SJCRH30 (cell line): ENCODE measurements at regions not wholly inside any gene's neighbourhood (a gene's known extent, or its start where the extent isn't known, plus 50 kb on each side); places are given as distances from the start of the nearest gene placed in this dataset.

ENCODE experiments used
- DNase-seq, 2 experiments: peaks; one replicate each; pipeline ENCODE4 v3.0.0-alpha.2; 2015 to 2020
- H3K27ac ChIP-seq: fragments of 250-450 bp; sonication (Bioruptor Pico); 2 replicates; pipeline ENCODE4 v1.5.1; 2020; ENCODE audit warnings: mild to moderate bottlenecking, moderate library complexity
- H3K27me3 ChIP-seq: fragments of 250-450 bp; sonication (Bioruptor Pico); 2 replicates; pipeline ENCODE4 v1.5.1; 2020; ENCODE audit warnings: mild to moderate bottlenecking, moderate library complexity
- H3K36me3 ChIP-seq: fragments of 250-450 bp; sonication (Bioruptor Pico); 2 replicates; pipeline ENCODE4 v1.5.1; 2020; ENCODE audit warnings: mild to moderate bottlenecking, moderate library complexity
- H3K4me1 ChIP-seq: fragments of 250-450 bp; sonication (Bioruptor Pico); 2 replicates; pipeline ENCODE4 v1.5.1; 2020; ENCODE audit warnings: mild to moderate bottlenecking, moderate library complexity
- H3K4me3 ChIP-seq: fragments of 250-450 bp; sonication (Bioruptor Pico); 2 replicates; pipeline ENCODE4 v1.5.1; 2020; ENCODE audit warnings: mild to moderate bottlenecking, moderate library complexity
- H3K9me3 ChIP-seq: fragments of 250-450 bp; sonication (Bioruptor Pico); replicated peaks from 2 replicates; pipeline ENCODE4 v1.5.1; 2020; ENCODE audit warnings: mild to moderate bottlenecking, moderate library complexity

GRCh38 chr2:20139407-20140172, 85.3 kb downstream of the SDC1 start:
- Histone ChIP-seq H3K4me1 (peaks cover 9% of the 10 kb centered on the region), H3K4me3 (no peak overlapping the region), H3K36me3 (no peaks in the 10 kb centered on the region), H3K27me3 (no peaks in the 10 kb centered on the region), H3K9me3 (no peaks in the 10 kb centered on the region), H3K27ac (no peak overlapping the region)
- DNase-seq, result no peak

DNA sequence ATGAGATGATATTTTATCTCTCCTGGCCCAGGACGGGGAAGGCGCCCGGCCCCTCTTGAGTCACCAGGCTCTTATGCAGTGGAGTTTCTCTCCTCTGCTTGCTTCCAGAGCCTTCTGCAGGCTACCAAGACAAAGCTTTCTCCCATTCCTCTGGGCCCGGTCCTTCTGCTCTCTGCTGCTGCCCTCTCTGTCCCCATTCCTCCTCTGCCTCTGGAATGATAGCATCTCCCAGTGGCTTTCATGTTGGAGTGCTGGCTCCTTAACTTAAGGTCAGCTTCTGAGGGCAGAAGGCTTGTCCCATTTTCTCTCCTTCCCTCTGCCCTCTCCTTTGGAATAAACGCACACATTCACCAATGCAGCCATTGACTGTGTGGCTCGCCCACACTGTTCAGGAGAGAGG, 86.2 kb downstream of the SDC1 start:
- Histone ChIP-seq H3K27ac (no peak overlapping the region), H3K4me3 (no peak overlapping the region), H3K36me3 (no peaks in the 10 kb centered on the region), H3K27me3 (peaks cover 2% of the 10 kb centered on the region; the same call in 1 of the 2 replicates), H3K9me3 (no peaks in the 10 kb centered on the region), H3K4me1 (peaks cover 9% of the 10 kb centered on the region)
- DNase-seq, result no peak

DNA sequence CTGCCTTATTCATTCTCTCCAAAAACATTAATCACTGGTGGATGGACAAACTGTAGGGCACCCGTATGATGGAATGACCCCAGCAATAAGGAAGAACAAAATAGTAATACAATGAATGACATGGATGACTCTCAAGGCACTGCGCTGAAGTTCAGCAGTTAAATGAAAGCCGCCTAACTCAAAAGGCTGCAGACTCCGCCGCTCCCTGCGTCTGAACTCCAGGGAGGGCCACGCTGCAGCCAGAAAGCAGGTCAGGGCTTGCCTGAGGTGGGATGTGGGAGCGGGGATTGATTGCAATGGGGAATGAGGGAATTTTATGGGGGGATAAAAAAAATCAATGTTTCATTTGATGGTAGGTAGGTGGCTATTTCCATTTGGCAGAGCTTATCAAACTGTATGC, 86.5 kb upstream of the LAPTM4A start:
- H3K4me3 ChIP-seq, result no peak overlapping the region
- peaks cover 2% of the 10 kb centered on the region; the same call in 1 of the 2 replicates for H3K27me3 ChIP-seq
- peaks cover 9% of the 10 kb centered on the region for H3K4me1 ChIP-seq
- DNase-seq, result no peak
- H3K9me3 ChIP-seq, result no peaks in the 10 kb centered on the region
- H3K27ac ChIP-seq, result no peak overlapping the region
- H3K36me3 ChIP-seq, result no peaks in the 10 kb centered on the region

DNA sequence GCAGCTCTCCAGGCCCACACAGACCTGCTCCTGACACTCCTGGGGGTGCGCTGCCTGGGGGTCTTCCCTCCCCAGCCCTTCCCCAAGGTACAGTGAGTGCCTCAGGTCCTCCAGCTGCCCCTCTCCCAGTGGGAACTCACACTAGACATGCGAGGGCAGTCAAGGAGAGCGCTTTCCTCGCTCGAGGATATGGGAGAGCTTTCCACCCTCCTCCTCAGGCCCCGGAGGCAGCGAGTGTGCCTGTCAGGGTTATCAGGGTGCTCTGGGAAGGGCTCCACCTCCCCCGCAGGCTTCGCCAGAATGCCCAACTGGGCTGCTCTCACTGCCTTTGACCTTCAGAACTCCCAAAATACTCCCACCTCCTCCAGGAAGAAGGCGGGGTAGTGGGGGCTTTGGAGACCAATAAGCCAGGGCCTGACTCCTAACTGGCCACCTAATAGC, 85.7 kb upstream of the LAPTM4A start:
- no peaks in the 10 kb centered on the region for H3K9me3 ChIP-seq
- H3K27me3 ChIP-seq, result peaks cover 2% of the 10 kb centered on the region; the same call in 1 of the 2 replicates
- no peak for DNase-seq
- no peak overlapping the region for H3K27ac ChIP-seq
- peaks cover 6% of the 10 kb centered on the region for H3K4me1 ChIP-seq
- no peak overlapping the region for H3K4me3 ChIP-seq
- H3K36me3 ChIP-seq, result no peaks in the 10 kb centered on the region

- DNase-seq, result no peak
- Histone ChIP-seq H3K4me1 (peaks cover 11% of the 10 kb centered on the region), H3K4me3 (no peak overlapping the region), H3K27me3 (peaks cover 2% of the 10 kb centered on the region; the same call in 1 of the 2 replicates), H3K36me3 (no peaks in the 10 kb centered on the region), H3K9me3 (no peaks in the 10 kb centered on the region), H3K27ac (no peak overlapping the region)
Measured at GRCh38 chr2:20136149-20136548, 84.7 kb upstream of the LAPTM4A start.

DNA sequence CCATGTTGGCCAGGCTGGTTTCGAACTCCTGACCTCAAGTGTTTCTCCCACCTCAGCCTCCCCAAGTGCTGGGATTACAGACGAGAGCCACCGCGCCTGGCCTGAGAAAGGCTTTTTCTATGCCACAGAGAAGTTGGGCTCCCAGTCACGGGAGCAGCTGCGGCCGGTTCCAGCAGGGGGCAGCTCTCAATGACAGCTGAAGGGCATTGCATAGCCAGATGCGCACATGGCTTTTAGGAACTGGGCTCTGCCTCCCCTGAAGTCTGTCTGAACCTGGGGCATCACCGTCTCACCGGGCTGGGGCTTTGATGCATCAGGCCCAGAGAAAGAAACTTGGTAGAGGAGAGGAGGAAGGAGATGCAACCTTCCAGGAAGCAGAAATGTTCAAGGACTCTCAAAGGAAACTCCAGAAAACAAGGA, 84.2 kb upstream of the LAPTM4A start:
- peaks cover 2% of the 10 kb centered on the region; the same call in 1 of the 2 replicates for H3K27me3 ChIP-seq
- no peaks in the 10 kb centered on the region for H3K9me3 ChIP-seq
- H3K36me3 ChIP-seq, result no peaks in the 10 kb centered on the region
- no peak overlapping the region for H3K27ac ChIP-seq
- H3K4me3 ChIP-seq, result no peak overlapping the region
- peak; percentile 68 to 83 for DNase-seq
- peaks cover 13% of the 10 kb centered on the region for H3K4me1 ChIP-seq

- Histone ChIP-seq H3K27me3 (peaks cover 2% of the 10 kb centered on the region; the same call in 1 of the 2 replicates), H3K4me3 (no peak overlapping the region), H3K4me1 (peaks cover 13% of the 10 kb centered on the region), H3K36me3 (no peaks in the 10 kb centered on the region), H3K9me3 (no peaks in the 10 kb centered on the region), H3K27ac (no peak overlapping the region)
- no peak for DNase-seq
Measured at GRCh38 chr2:20132990-20133535, 81.6 kb upstream of the LAPTM4A start.

- peak; percentile 35 to 52 for DNase-seq
- H3K4me3 ChIP-seq, result no peak overlapping the region
- H3K36me3 ChIP-seq, result no peaks in the 10 kb centered on the region
- no peak overlapping the region for H3K27ac ChIP-seq
- peaks cover 2% of the 10 kb centered on the region; the same call in 1 of the 2 replicates for H3K27me3 ChIP-seq
- peaks cover 13% of the 10 kb centered on the region for H3K4me1 ChIP-seq
- H3K9me3 ChIP-seq, result no peaks in the 10 kb centered on the region
Measured at GRCh38 chr2:20130821-20131645, 79.6 kb upstream of the LAPTM4A start.

DNA sequence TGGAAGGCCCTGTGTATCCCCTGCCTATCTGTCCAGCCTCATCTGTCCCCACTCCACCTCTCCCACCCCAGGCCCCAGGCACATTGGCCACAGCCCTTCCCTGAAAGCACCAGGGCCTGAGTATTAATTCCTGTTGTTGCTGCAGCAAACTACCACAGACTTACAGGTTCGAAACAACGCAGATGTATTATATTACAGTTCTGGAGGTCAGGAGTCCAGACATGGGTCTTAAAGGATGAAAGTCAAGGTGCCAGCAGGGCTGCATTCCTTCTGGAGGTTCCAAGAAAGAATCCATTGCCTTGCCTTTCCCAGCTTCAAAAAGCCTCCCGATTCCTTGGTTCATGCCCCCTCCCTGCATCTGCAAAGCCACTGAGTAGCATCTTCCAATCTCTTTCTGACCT, 78.7 kb upstream of the LAPTM4A start:
- Histone ChIP-seq H3K4me3 (no peak overlapping the region), H3K27ac (no peak overlapping the region), H3K27me3 (peaks cover 2% of the 10 kb centered on the region; the same call in 1 of the 2 replicates), H3K9me3 (no peaks in the 10 kb centered on the region), H3K36me3 (no peaks in the 10 kb centered on the region), H3K4me1 (peaks cover 13% of the 10 kb centered on the region)
- no peak for DNase-seq

DNA sequence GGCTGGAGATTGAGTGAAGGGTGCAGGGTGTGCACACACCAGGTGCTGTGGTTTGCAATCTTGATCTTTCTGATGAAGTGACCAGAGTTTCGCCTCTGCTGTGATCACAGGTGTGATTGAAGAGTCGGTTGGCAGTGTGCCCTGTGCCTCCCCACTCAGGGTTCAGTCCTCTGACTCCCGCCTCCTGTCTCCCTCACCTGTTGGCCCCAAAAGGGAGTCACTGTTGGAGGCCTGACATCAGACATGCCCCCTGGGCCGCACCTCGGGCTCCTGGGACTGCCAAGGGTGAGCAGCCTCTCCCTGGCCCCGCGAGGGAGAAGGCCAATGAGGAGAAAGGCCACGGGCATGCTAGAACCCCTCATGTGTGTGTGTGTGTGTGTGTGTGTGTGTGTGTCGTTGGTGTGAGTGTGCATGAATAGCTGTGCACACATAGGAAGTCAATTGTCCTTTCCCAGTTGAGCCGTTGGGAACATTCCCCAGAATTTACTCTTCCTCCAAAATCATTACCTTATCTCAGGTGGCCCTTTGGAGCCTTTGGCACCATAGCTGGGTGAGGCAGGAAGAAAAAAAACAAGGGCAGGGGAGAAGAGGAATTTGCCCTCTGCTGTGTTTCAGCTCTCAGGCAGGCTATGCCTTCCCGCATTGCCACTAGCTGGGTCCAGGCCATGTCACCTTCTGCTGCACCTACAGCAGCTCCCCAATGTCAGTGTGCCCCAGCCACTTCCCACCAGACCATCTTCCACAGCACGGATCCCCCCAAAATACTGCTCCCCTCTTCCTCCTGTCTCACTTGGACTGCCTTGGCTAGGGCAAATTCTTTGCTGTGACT, 78.1 kb upstream of the LAPTM4A start:
- Histone ChIP-seq H3K36me3 (no peaks in the 10 kb centered on the region), H3K4me3 (no peak overlapping the region), H3K27ac (no peak overlapping the region), H3K27me3 (peaks cover 2% of the 10 kb centered on the region; the same call in 1 of the 2 replicates), H3K4me1 (peaks cover 13% of the 10 kb centered on the region), H3K9me3 (no peaks in the 10 kb centered on the region)
- no peak for DNase-seq

GRCh38 chr2:20128506-20129330, 77.3 kb upstream of the LAPTM4A start:
- no peak for DNase-seq
- H3K4me3 ChIP-seq, result no peak overlapping the region
- no peaks in the 10 kb centered on the region for H3K36me3 ChIP-seq
- no peaks in the 10 kb centered on the region for H3K9me3 ChIP-seq
- H3K27me3 ChIP-seq, result no peaks in the 10 kb centered on the region; the same call in 1 of the 2 replicates
- H3K27ac ChIP-seq, result no peak overlapping the region
- peaks cover 13% of the 10 kb centered on the region for H3K4me1 ChIP-seq

DNA sequence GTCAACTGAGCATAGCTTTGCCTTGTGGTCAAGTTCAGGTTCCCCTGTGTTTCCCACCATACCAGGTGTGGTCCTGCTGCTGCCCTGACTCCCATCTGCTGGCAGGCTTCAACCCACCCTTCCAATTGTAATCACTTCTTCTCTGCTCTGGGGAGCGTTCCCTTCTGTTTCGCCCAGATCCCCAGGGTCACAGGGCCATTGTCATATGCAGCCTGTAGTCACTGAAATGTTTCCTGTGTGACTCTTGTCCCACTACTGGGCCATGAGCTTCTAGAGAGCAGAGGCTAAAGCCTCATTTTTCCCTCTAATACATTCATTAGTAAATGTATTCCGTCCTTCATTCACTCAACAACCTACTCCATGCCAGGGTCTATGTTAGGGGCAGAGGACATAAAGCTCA, 75.0 kb upstream of the LAPTM4A start:
- Histone ChIP-seq H3K4me1 (peaks cover 9% of the 10 kb centered on the region), H3K27me3 (no peaks in the 10 kb centered on the region), H3K27ac (no peak overlapping the region), H3K9me3 (no peaks in the 10 kb centered on the region), H3K4me3 (no peak overlapping the region), H3K36me3 (no peaks in the 10 kb centered on the region)
- DNase-seq, result no peak

- DNase-seq, result no peak
- no peak overlapping the region for H3K4me3 ChIP-seq
- no peaks in the 10 kb centered on the region for H3K9me3 ChIP-seq
- H3K27me3 ChIP-seq, result no peaks in the 10 kb centered on the region
- H3K36me3 ChIP-seq, result no peaks in the 10 kb centered on the region
- H3K4me1 ChIP-seq, result peaks cover 4% of the 10 kb centered on the region
- no peak overlapping the region for H3K27ac ChIP-seq
Measured at GRCh38 chr2:20126040-20126439, 74.6 kb upstream of the LAPTM4A start.
